DOHH2 (cell line): ENCODE measurements at regions not wholly inside any gene's neighbourhood (a gene's known extent, or its start where the extent isn't known, plus 50 kb on each side); places are given as distances from the start of the nearest gene placed in this dataset.

Source experiments
- CTCF ChIP-seq: fragments of 200-600 bp; sonication (generic); IDR thresholded peaks from one replicate; pipeline ENCODE4 v1.5.1; 2014; ENCODE audit warnings: antibody characterized with exemption, mild to moderate bottlenecking, low read depth, low read length; ENCODE audit not compliant: poor library complexity, severe bottlenecking
- EZH2phosphoT487 ChIP-seq: fragments of 200-600 bp; sonication (generic); IDR thresholded peaks from 2 replicates; pipeline ENCODE4 v1.6.1; 2017; ENCODE audit warnings: borderline replicate concordance, mild to moderate bottlenecking, antibody characterized with exemption, low read length, moderate library complexity, mixed read lengths

GRCh38 chr12:34388636-34389377, 366.5 kb downstream of the ALG10 start:
- TF ChIP-seq CTCF: no peak
- no peak for TF ChIP-seq EZH2phosphoT487
